ENCODE measurements at regions not wholly inside any gene's neighbourhood (a gene's known extent, or its start where the extent isn't known, plus 50 kb on each side); places are given as distances from the start of the nearest gene placed in this dataset.

DNA sequence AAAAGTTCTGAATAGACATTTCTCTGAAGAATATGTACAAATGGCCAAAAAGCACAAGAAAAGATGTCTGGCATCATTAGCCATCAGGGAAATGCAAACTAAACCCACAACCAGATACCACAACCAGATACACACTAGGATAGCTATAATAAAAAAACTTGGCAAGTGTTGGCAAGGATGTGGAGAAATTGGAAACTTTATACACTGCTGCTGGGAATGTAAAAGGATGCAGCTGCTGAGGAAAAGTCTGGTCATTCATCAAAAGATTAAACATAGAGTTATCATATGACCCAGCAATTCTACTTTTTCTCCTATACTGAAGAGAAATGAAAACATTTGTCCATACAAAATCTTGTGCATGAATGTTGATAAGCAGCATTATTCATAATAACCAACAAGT, 92.3 kb downstream of the UCHL1 start:
- Histone ChIP-seq H3K4ac (replicated peaks; ENCODE audit: insufficient read length, low read depth, low read length) (no peak overlapping the region), H2AK5ac (ENCODE audit: low read depth, low read length) (no peak overlapping the region), H3K9me3 (ENCODE audit: insufficient read depth in 2 of 2, low read depth in 1 of 2, low read length in 1 of 2) (peaks cover 0 to 12% of the 10 kb centered on the region in 2 experiments; a peak in 2 of 4 replicates), H2BK15ac (ENCODE audit: low read length) (no peak overlapping the region), H4K20me1 (replicated peaks in 1 of 2; ENCODE audit: control insufficient read depth in 1 of 2, insufficient read depth in 2 of 2, low read length in 2 of 2) (no peaks in the 10 kb centered on the region), H2BK12ac (ENCODE audit: low read depth, low read length) (no peak overlapping the region), H4K8ac (ENCODE audit: extremely low read depth, insufficient read depth, low read length) (no peak overlapping the region), H3K27ac (ENCODE audit: low read depth, low read length) (no peak overlapping the region), H4K5ac (ENCODE audit: insufficient read length, low read depth, low read length) (no peak overlapping the region), H3K4me3 (ENCODE audit: extremely low read depth in 1 of 4, insufficient read depth in 2 of 4, low read depth in 3 of 4, low read length in 4 of 4) (no peak overlapping the region), H2BK20ac (ENCODE audit: low read length) (no peak overlapping the region), H2AFZ (ENCODE audit: low read length) (no peak overlapping the region), H3K14ac (ENCODE audit: insufficient read length) (no peak overlapping the region), H4K91ac (replicated peaks; ENCODE audit: insufficient read length, low read length) (no peak overlapping the region), H3K4me2 (ENCODE audit: insufficient read depth in 1 of 2, low read depth in 2 of 2, low read length in 2 of 2) (no peak overlapping the region), H2BK5ac (ENCODE audit: low read depth, low read length) (no peak overlapping the region), H3K23me2 (ENCODE audit: low read depth, low read length) (peaks cover 4% of the 10 kb centered on the region), H3K36me3 (ENCODE audit: control insufficient read depth in 2 of 4, insufficient read depth in 4 of 4, low read length in 3 of 4) (no peaks in the 10 kb centered on the region), H3K27me3 (replicated peaks in 1 of 4; ENCODE audit: control insufficient read depth in 3 of 4, extremely low read depth in 1 of 4, insufficient read depth in 3 of 4, low read length in 3 of 4) (no peaks in the 10 kb centered on the region), H3K23ac (ENCODE audit: insufficient read length) (no peak overlapping the region), H3K56ac (replicated peaks; ENCODE audit: insufficient read length, low read depth, low read length) (no peak overlapping the region), H3K79me2 (ENCODE audit: control insufficient read depth in 1 of 2, insufficient read depth in 2 of 2, low read length in 2 of 2) (peaks cover 0 to 3% of the 10 kb centered on the region in 2 experiments; a peak in 1 of 4 replicates), H3K4me1 (replicated peaks in 1 of 4; ENCODE audit: control insufficient read depth in 3 of 4, insufficient read depth in 4 of 4, low read length in 3 of 4) (no peaks in the 10 kb centered on the region), H3K18ac (ENCODE audit: extremely low read depth, low read length) (no peak overlapping the region), H2BK120ac (replicated peaks; ENCODE audit: low read depth, low read length) (no peak overlapping the region), H3K79me1 (ENCODE audit: low read depth, low read length) (no peaks in the 10 kb centered on the region), H3K9ac (replicated peaks in 1 of 4; ENCODE audit: extremely low read depth in 1 of 4, low read depth in 3 of 4, low read length in 3 of 4) (no peak overlapping the region)
- ChIA-PET POLR2A (ENCODE audit: partially characterized antibody) (no interaction called here), CTCF (ENCODE audit: partially characterized antibody) (interaction anchor here (1.0 to 2.5 kb wide), 3 partner anchors 10 to 309 kb away, joined by 4 to 8 read pairs (median 7); no protein-coding TSS in a partner anchor)
- DNase-seq (ENCODE audit: low read depth in 1 of 2, low spot score in 2 of 2) (no peak), FAIRE-seq (no peak)
- TF ChIP-seq, protein P1, sequence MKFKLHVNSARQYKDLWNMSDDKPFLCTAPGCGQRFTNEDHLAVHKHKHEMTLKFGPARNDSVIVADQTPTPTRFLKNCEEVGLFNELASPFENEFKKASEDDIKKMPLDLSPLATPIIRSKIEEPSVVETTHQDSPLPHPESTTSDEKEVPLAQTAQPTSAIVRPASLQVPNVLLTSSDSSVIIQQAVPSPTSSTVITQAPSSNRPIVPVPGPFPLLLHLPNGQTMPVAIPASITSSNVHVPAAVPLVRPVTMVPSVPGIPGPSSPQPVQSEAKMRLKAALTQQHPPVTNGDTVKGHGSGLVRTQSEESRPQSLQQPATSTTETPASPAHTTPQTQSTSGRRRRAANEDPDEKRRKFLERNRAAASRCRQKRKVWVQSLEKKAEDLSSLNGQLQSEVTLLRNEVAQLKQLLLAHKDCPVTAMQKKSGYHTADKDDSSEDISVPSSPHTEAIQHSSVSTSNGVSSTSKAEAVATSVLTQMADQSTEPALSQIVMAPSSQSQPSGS (IDR thresholded peaks at IDR 0.05; ENCODE audit: low read length), result no peak
- TF ChIP-seq BCL11A (IDR thresholded peaks at IDR 0.05; ENCODE audit: low read depth in 2 of 2, low read length in 2 of 2), result no peak
- TF ChIP-seq CTBP2 (IDR thresholded peaks at IDR 0.05; ENCODE audit: borderline replicate concordance, insufficient read depth, insufficient read length, low read length), result no peak
- no peak for TF ChIP-seq JUN (IDR thresholded peaks at IDR 0.05; ENCODE audit: low read depth, low read length)
- TF ChIP-seq BRCA1 (IDR thresholded peaks at IDR 0.05; ENCODE audit: low read depth, low read length), result no peak
- TF ChIP-seq, protein P2, sequence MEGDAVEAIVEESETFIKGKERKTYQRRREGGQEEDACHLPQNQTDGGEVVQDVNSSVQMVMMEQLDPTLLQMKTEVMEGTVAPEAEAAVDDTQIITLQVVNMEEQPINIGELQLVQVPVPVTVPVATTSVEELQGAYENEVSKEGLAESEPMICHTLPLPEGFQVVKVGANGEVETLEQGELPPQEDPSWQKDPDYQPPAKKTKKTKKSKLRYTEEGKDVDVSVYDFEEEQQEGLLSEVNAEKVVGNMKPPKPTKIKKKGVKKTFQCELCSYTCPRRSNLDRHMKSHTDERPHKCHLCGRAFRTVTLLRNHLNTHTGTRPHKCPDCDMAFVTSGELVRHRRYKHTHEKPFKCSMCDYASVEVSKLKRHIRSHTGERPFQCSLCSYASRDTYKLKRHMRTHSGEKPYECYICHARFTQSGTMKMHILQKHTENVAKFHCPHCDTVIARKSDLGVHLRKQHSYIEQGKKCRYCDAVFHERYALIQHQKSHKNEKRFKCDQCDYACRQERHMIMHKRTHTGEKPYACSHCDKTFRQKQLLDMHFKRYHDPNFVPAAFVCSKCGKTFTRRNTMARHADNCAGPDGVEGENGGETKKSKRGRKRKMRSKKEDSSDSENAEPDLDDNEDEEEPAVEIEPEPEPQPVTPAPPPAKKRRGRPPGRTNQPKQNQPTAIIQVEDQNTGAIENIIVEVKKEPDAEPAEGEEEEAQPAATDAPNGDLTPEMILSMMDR (IDR thresholded peaks at IDR 0.05; ENCODE audit: control extremely low read depth in 1 of 3, insufficient read depth in 1 of 3, low read depth in 1 of 3, low read length in 3 of 3), result no peak
- TF ChIP-seq BACH1 (IDR thresholded peaks at IDR 0.05; ENCODE audit: low read length), result no peak
- no peak for TF ChIP-seq TBP (IDR thresholded peaks at IDR 0.05; ENCODE audit: low read depth, low read length)
- TF ChIP-seq, protein P3, sequence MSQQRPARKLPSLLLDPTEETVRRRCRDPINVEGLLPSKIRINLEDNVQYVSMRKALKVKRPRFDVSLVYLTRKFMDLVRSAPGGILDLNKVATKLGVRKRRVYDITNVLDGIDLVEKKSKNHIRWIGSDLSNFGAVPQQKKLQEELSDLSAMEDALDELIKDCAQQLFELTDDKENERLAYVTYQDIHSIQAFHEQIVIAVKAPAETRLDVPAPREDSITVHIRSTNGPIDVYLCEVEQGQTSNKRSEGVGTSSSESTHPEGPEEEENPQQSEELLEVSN (IDR thresholded peaks at IDR 0.05), result no peak
- TF ChIP-seq CREB1 (IDR thresholded peaks at IDR 0.05), result no peak
- no peak for TF ChIP-seq TAF1 (IDR thresholded peaks at IDR 0.05; ENCODE audit: low read depth, low read length)
